PC-3 (cell line): ENCODE measurements at regions not wholly inside any gene's neighbourhood (a gene's known extent, or its start where the extent isn't known, plus 50 kb on each side); places are given as distances from the start of the nearest gene placed in this dataset.

Experiments
- CTCF ChIP-seq: fragments of 300-600 bp; sonication (generic); conservative IDR thresholded peaks from 2 replicates; pipeline ENCODE4 v1.5.1; 2017; ENCODE audit warnings: antibody characterized with exemption, low read depth, mild to moderate bottlenecking, low read length
- EZH2phosphoT487 ChIP-seq: fragments of 300-600 bp; sonication (generic); IDR thresholded peaks from 2 replicates; pipeline ENCODE4 v1.6.1; 2018; ENCODE audit warnings: mild to moderate bottlenecking, antibody characterized with exemption, low read length, borderline replicate concordance

- TF ChIP-seq EZH2phosphoT487 (no peak), CTCF (no peak)
Observed at GRCh38 chr1:170388489-170388888, 143.5 kb upstream of the GORAB start.
